PC-9 (cell line): ENCODE measurements at regions not wholly inside any gene's neighbourhood (a gene's known extent, or its start where the extent isn't known, plus 50 kb on each side); places are given as distances from the start of the nearest gene placed in this dataset.

ENCODE experiments used
- CTCF ChIP-seq: fragments of 200-600 bp; sonication (generic); conservative IDR thresholded peaks from 2 replicates; pipeline ENCODE4 v1.6.1; 2017; ENCODE audit warnings: mixed run types, antibody characterized with exemption, mild to moderate bottlenecking, moderate library complexity
- EZH2 ChIP-seq: fragments of 200-600 bp; sonication (generic); IDR thresholded peaks from 2 replicates; pipeline ENCODE4 v1.8.0; 2017; ENCODE audit warnings: antibody characterized with exemption, low read depth

- TF ChIP-seq CTCF (no peak), EZH2 (no peak)
Observed at GRCh38 chr13:26469602-26470001, 87.9 kb upstream of the WASF3 start.
